Stimulated activated CD4-positive, alpha-beta T cell treated with anti-CD3 and anti-CD28 coated beads, Interleukin-4, amount 100 ng/mL, for 48 hours (primary cell): ENCODE measurements at regions not wholly inside any gene's neighbourhood (a gene's known extent, or its start where the extent isn't known, plus 50 kb on each side); places are given as distances from the start of the nearest gene placed in this dataset.

Source experiments
- DNase-seq, 2 donors: peaks; one replicate each; pipeline ENCODE4 v3.0.0-alpha.2; 2020; ENCODE audit warnings: low read depth in 2 of 2

DNA sequence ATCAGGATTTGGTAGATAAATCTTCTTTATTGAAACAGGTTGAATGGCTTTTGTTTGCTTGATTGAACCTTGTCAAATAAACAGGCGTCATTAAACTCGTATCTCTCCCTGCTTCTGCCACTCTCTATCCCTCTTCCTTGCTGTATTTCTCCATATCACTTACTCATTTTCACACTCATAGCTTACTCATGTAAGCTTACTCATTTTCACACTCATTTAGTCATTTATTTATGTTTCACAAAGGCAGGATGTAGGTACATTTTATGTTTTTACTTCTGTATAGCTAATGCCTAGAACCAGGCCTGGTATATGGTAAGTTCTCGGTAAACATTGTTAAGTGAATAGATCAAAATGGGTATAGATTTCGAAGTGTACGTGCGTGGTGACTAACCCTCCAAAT is 450.0 kb downstream of the PMP22 start:
- DNase-seq: no peak

- DNase-seq: no peak
Observed at GRCh38 chr17:14813649-14814370, 451.3 kb downstream of the PMP22 start.

DNA sequence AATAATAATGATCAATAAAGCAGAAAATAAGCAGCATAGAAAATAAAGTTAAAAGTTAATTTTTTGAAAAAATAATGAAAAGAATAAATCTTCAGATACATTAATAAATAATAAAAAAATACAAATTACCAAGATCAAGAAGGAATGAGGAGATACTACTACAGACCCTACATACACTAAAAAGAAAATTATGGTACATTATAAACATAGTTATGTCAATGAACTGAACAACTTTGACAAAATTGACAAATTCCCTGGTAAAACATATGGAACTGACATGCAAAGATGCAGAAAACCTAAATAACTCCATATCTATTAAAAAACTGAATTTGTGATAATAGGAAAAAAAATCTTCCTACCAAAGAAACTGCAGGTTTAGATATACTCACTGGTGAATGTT is 456.7 kb downstream of the PMP22 start:
- no peak for DNase-seq

- no peak for DNase-seq
Observed at GRCh38 chr17:14805348-14805747, 459.8 kb downstream of the PMP22 start.

- no peak for DNase-seq
Observed at GRCh38 chr17:14803826-14804225, 461.3 kb downstream of the PMP22 start.

DNA sequence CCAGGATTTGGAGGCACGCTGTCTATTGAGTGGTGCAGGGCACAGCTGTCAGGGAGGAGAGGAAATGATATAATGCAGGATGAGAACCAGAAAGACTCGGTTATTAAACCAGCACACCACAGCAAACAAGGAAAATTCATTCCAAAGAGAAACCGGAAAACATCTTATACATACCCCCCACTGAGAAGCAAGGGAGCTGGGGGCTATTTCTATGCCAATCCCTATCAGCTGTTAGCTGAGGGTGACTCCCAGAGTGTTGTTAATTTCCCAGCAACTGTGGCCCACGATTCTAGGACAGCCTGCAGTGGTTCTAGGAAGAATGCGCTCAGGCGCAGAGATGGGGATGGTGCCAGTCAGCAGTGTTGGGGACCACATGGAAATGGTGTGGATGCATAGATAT is 467.3 kb downstream of the PMP22 start:
- DNase-seq: no peak

- no peak for DNase-seq
Observed at GRCh38 chr17:14797021-14797420, 468.1 kb downstream of the PMP22 start.

DNA sequence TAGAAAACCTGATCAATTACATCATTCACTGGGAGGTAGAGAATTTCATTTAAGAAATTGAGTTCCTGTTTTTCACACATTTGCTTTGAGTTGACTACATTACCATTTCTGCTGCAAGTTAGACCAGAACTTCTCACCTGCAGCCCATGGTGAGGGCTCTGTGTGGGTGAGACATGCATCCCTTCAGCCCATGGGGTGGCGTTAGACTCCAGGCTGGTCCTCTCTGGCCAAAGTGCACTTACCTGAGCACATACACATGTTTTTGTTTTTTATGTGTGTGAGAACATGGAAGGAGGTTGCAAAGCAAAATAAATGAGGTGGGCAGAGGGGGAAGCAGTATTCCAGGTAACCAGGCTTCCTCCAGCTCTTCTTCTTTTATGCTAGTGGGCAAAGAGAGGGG is 470.2 kb downstream of the PMP22 start:
- no peak for DNase-seq

- no peak for DNase-seq
Observed at GRCh38 chr17:14793237-14793636, 471.9 kb downstream of the PMP22 start.

DNA sequence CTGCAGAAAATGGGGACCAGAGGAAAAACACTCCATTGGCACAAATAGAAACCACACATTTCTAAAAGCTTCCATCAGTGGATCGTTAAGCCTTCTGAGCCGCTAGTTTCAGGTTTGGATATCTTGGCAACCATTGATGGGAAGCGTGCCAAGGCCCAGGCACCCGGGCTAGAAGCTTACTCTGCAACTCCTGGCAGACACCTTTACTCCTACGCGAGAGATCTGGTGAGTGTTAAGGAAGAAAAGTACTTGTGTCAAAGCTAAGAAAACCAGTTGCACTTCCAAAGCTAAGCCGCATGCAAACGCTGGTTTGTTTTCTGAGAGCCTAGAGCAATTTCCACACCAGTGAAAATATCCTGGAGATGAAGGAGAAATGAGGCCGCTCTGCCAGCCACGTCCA is 472.4 kb downstream of the PMP22 start:
- no peak for DNase-seq

- DNase-seq: no peak
Observed at GRCh38 chr17:14791221-14791620, 473.9 kb downstream of the PMP22 start.

GRCh38 chr17:14790521-14790920 is 474.6 kb downstream of the PMP22 start:
- DNase-seq: no peak

DNA sequence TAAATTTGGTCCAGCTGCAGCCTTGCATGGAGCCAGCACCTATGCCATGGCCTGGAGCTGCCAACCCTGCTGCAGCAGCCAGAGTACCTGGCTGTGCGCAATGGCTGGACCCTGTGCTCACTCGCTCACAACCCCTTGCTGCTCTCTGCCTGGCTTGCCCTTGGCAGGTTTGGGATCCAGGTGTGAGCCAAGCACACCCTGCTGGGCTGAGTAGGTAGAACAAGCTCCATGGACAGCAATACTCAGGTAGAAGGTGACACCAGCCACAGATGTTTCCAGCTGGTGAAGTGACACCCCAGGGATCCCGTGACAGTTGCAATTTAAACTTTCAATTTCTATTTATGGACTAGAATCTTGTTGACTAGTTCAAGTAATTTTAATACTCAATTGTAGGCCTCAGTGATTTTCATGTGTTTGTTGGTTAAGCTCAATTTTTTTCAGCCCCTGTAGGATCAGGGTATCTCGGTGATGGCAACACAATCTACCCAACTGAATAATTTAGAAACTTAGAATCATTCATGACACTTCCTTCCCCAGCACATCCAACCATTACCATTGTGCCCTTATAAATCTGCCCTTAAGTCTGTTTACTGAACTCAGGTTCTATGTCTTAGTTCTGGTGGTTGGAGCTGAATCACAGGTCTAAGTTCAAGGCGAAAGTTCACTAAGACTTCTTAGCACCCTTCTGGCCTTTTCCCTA is 480.0 kb downstream of the PMP22 start:
- DNase-seq: no peak

DNA sequence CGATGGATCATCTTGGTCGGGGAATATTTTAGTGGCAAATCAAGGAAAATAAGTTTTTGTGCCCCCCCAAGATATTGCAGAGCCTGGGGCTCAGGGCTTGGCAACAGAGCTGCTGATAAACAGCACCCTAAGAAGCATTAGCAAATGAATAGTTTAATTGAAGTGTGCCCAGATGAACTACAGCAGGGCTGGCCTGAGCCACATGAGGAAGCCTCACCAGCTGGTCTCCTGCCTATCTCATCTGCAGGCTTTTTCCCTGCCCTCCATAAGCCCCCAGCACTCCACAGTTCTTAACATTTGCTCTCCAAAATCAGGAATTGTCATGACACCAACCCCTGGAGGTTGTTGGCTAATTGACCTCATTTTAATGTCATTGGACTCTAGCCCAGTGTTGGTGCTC is 480.2 kb downstream of the HS3ST3B1 start:
- no peak for DNase-seq

DNA sequence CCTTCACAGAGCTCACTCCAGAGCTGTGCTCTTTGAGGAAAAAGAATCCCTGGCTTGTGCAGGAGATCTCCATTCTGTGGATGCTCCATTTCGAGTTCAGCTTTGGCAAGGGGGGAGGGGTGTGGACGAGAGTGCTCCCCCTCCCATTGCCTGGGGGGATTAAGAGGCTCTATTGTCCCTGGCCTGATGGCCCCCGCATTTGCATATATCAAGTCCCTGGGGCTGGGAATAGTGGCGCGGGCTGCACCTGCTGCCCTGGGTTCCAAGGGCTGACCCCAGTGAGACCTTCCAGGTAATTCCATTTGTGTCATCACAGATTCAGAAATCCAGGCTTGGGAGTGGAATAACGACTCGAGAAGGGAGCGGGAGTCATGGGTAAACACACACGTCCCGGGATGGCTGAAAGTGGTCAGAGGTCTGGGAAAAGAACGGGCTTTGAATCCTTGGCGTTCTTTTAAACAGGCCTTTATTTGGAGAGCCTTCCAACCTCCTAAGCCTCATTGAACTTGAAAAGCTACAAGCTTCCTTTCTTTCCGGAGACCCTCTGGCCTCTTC is 479.3 kb downstream of the HS3ST3B1 start:
- no peak for DNase-seq

DNA sequence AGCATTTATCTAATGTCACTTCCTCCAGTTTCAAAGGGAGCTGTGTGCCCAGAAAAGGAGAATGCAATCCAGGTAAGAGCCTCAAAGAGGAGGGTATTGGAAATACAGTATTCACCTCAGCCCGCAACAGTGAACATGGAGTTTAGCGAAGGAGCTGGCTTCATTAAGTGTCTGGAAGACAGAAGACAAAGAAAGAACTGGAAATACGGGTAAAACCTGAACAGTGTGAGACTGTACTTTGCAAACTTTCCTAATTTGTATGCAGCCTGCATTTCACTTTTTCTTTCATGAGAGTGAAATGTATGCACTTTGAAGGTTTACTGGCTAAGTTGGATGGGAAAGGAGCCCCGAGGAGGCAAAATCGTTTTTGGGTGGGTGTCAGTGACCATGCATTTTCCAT is 478.4 kb downstream of the HS3ST3B1 start:
- no peak for DNase-seq

DNA sequence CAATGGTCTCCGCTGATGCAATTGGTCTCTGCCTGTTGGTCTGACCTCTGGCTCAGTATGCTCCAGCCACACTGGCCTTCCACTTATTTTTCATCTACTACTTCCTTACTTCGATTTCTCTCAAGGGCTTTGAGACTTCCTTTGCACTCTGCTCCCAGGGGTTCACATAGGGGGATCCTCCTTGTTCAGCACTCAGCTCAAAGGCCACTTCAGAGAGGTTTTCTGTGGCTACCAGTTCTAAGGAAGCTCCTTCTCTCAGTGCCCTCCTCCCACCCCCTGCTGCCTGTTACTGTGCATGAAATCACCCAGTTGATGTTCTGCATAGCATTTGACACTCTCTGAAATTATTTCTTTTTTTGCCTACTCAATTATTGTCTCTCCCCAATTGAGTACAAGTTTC is 476.4 kb downstream of the HS3ST3B1 start:
- DNase-seq: no peak

- no peak for DNase-seq
Observed at GRCh38 chr17:14776791-14777190, 475.9 kb downstream of the HS3ST3B1 start.

- no peak for DNase-seq
Observed at GRCh38 chr17:14775731-14776492, 475.0 kb downstream of the HS3ST3B1 start.

- no peak for DNase-seq
Observed at GRCh38 chr17:14774774-14775173, 473.9 kb downstream of the HS3ST3B1 start.

- DNase-seq: no peak
Observed at GRCh38 chr17:14772776-14773175, 471.9 kb downstream of the HS3ST3B1 start.

- no peak for DNase-seq
Observed at GRCh38 chr17:14771543-14771942, 470.7 kb downstream of the HS3ST3B1 start.

DNA sequence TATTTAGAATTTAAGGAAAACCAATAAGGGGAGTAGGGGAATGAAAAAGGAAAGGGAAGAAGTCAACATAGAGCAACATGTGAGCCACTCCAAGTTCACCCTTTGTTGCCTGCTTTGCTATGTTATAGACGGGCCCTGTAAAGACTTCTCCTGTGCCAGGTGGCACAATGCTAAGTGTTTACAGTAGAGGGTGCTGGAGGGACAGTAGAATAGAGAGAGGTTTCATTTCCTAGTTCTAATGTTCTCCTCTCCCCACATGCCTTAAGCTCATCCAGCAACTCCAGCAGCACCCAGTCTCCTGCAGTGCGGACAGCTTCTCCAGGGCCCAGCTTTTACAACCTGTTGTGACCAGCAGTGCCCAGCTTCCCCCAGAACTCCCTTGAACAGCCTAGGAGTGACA is 468.0 kb downstream of the HS3ST3B1 start:
- DNase-seq: no peak
